ENCODE measurements at regions not wholly inside any gene's neighbourhood (a gene's known extent, or its start where the extent isn't known, plus 50 kb on each side); places are given as distances from the start of the nearest gene placed in this dataset.

DNA sequence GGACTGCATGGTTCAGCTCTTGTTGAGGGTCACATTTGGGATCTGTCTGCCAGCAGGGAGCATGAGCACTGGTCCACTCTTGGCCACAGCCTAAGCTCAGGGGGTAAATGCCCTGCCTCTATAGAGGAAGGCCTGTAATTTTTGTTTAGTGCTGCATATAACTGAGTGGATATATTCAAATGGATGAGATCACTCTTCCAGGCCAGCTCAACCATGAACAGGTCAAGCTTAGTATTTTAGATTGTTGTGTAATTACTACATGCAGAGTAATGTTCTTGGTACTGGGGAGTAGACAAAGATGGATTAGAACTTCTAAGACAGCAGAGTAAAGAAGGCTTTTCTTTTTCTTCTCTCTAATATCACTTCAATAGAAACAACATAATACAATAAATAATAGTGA lies 376.9 kb downstream of the GPATCH2 start:
- Histone ChIP-seq H3K4me3 (ENCODE audit: low read length) (no peak overlapping the region), H3K9ac (ENCODE audit: low read depth, low read length) (no peak overlapping the region), H3K27ac (ENCODE audit: low read depth, low read length) (no peak overlapping the region), H3K36me3 (ENCODE audit: insufficient read depth, low read length) (no peaks in the 10 kb centered on the region), H3K9me3 (ENCODE audit: insufficient read depth, low read depth, low read length) (no peaks in the 10 kb centered on the region), H3K4me1 (ENCODE audit: insufficient read depth, low read length) (no peaks in the 10 kb centered on the region), H3K27me3 (ENCODE audit: insufficient read depth, low read length) (no peaks in the 10 kb centered on the region)

DNA sequence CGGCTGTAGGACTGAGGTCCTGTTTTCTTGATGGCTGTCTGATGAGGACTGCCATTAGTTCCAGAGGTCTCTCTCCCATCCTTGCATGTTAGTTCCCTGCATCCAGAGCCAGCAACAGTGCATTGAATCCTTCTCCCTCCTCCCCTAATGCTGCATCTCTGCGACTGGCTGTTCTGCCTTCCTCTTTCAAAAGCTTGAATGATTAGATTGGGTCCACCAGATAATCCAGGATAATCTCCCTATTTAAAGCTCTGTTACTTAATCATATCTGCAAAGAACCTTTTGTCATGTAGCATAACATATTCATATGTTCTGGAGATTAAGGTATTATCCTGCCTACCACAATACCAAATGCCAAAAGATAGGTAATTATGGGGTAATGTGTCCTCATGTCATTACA lies 377.5 kb downstream of the GPATCH2 start:
- WGBS: 93% methylated on average over 2 of the region's 2 CpGs
- H3K27ac ChIP-seq (ENCODE audit: low read depth, low read length): no peak overlapping the region
- H3K4me3 ChIP-seq (ENCODE audit: low read length): no peak overlapping the region
- no peaks in the 10 kb centered on the region for H3K27me3 ChIP-seq (ENCODE audit: insufficient read depth, low read length)
- H3K9me3 ChIP-seq (ENCODE audit: insufficient read depth, low read depth, low read length): no peaks in the 10 kb centered on the region
- H3K9ac ChIP-seq (ENCODE audit: low read depth, low read length): no peak overlapping the region
- no peaks in the 10 kb centered on the region for H3K36me3 ChIP-seq (ENCODE audit: insufficient read depth, low read length)
- H3K4me1 ChIP-seq (ENCODE audit: insufficient read depth, low read length): no peaks in the 10 kb centered on the region

DNA sequence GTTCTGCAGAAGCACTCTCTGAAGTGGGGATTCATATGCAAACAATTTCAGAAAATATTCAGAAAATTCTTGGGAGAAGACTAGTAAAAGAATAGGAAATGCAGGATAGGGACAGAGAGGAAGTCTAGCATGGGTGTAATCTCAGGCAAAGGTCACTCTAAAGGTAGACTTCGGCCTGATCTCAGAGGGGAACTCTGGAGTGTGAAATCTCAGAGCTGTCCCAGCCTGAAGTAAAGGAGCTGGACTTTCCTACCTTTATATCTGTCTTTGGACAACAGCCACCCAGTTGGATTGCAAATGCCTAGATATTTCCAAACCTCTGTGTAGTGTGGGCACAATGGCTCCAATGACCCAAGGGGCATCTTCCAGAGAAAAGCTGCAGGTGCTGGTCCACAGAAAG lies 379.8 kb downstream of the GPATCH2 start:
- no peaks in the 10 kb centered on the region for H3K36me3 ChIP-seq (ENCODE audit: insufficient read depth, low read length)
- H3K4me1 ChIP-seq (ENCODE audit: insufficient read depth, low read length): no peaks in the 10 kb centered on the region
- H3K9ac ChIP-seq (ENCODE audit: low read depth, low read length): no peak overlapping the region
- 93% methylated on average over 1 of the region's 1 CpG for WGBS
- H3K27me3 ChIP-seq (ENCODE audit: insufficient read depth, low read length): no peaks in the 10 kb centered on the region
- H3K4me3 ChIP-seq (ENCODE audit: low read length): no peak overlapping the region
- no peak overlapping the region for H3K27ac ChIP-seq (ENCODE audit: low read depth, low read length)
- H3K9me3 ChIP-seq (ENCODE audit: insufficient read depth, low read depth, low read length): no peaks in the 10 kb centered on the region

DNA sequence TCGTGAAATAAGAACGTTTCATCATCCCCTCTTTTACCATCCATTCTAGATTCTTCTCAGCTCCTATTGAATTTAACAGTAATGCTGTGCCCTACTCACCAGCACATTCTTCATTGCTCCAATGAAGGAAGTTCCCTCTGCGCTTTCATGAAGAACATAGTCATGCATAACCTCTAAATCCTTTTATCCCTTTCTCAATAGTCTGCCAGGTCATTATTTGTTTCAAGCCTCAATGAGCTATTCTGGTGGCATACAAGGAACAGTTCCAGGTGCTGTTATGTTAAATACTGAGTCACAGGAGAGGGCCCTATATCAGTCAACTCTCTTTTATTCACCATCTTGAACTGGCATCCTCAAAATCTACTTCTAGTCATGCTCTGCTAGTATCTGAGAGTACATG lies 381.0 kb downstream of the GPATCH2 start:
- 94% methylated on average over 3 of the region's 3 CpGs for WGBS
- Histone ChIP-seq H3K36me3 (ENCODE audit: insufficient read depth, low read length) (no peaks in the 10 kb centered on the region), H3K4me3 (ENCODE audit: low read length) (no peak overlapping the region)

DNA sequence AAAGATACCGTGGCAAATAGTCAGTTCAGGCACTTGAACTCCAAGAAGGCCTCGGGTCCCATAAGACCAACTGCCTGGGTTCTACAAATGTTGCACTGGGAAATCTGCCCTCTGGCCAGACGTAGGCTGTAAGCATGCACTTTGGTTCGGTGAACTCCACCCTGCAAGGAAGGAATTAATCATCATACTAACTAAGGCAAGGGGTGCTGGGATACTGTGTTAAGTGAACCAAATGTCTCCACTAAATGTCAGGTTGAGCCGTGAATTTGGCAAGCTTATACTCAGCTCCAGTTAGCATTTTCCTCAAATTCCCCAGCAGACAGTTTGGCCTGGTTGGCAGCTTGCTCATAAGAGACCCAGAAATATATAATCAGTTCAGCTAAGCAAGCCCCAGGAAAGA lies 385.9 kb downstream of the GPATCH2 start:
- Histone ChIP-seq H3K27me3 (ENCODE audit: insufficient read depth, low read length) (no peaks in the 10 kb centered on the region), H3K9me3 (ENCODE audit: insufficient read depth, low read depth, low read length) (no peaks in the 10 kb centered on the region), H3K9ac (ENCODE audit: low read depth, low read length) (no peak overlapping the region), H3K27ac (ENCODE audit: low read depth, low read length) (no peak overlapping the region), H3K36me3 (ENCODE audit: insufficient read depth, low read length) (no peaks in the 10 kb centered on the region), H3K4me1 (ENCODE audit: insufficient read depth, low read length) (no peaks in the 10 kb centered on the region), H3K4me3 (ENCODE audit: low read length) (no peak overlapping the region)
- WGBS: 95% methylated on average over 5 of the region's 5 CpGs

More for the DNA sequence above, 381.0 kb downstream of the GPATCH2 start:
- Histone ChIP-seq H3K4me1 (ENCODE audit: insufficient read depth, low read length) (no peaks in the 10 kb centered on the region), H3K9ac (ENCODE audit: low read depth, low read length) (no peak overlapping the region), H3K27ac (ENCODE audit: low read depth, low read length) (no peak overlapping the region), H3K27me3 (ENCODE audit: insufficient read depth, low read length) (no peaks in the 10 kb centered on the region), H3K9me3 (ENCODE audit: insufficient read depth, low read depth, low read length) (no peaks in the 10 kb centered on the region)

DNA sequence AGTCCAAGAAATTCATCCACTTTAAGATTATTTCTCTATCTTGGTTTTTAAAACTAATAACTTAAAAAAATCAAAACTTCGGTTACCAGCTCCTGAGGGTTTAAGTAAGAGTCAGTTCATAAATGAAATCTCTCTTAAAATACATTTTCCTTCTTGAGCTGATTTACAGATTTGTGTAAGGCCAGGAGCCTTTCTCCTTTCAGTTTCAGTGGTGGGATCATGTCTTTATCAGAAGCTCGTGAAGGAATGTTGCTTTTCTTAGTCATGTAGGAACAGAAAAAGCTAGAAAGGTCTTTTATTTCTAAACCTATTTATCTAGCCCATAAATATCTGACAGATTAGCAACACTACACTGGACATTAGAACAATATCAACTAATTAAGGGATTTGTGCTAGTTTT lies 390.2 kb downstream of the GPATCH2 start:
- WGBS: 80% methylated on average over 1 of the region's 2 CpGs
- no peaks in the 10 kb centered on the region for H3K27me3 ChIP-seq (ENCODE audit: insufficient read depth, low read length)
- H3K4me3 ChIP-seq (ENCODE audit: low read length): no peak overlapping the region

DNA sequence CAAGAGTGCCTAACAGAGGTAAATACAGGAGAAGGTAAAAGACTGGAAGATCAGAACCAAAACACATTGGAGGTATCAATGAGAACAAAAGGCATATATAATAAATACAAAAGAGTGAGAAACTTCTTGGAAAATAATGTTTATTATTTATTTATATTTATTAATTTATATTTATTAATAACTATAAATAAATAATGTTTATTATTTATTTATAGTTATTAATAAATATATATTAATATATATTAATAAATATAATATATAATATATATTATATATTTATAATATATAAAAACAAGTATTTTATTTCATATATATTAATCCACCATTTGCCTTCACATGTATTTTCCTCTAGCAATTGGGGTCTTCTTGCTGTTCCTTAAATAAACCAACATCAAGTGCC lies 391.9 kb downstream of the GPATCH2 start:
- H3K9ac ChIP-seq (ENCODE audit: low read depth, low read length): no peak overlapping the region
- H3K27ac ChIP-seq (ENCODE audit: low read depth, low read length): no peak overlapping the region
- H3K36me3 ChIP-seq (ENCODE audit: insufficient read depth, low read length): no peaks in the 10 kb centered on the region

More for the DNA sequence above, 390.2 kb downstream of the GPATCH2 start:
- H3K9me3 ChIP-seq (ENCODE audit: insufficient read depth, low read depth, low read length): no peaks in the 10 kb centered on the region
- no peak overlapping the region for H3K27ac ChIP-seq (ENCODE audit: low read depth, low read length)
- no peak overlapping the region for H3K9ac ChIP-seq (ENCODE audit: low read depth, low read length)
- H3K36me3 ChIP-seq (ENCODE audit: insufficient read depth, low read length): no peaks in the 10 kb centered on the region
- no peaks in the 10 kb centered on the region for H3K4me1 ChIP-seq (ENCODE audit: insufficient read depth, low read length)

DNA sequence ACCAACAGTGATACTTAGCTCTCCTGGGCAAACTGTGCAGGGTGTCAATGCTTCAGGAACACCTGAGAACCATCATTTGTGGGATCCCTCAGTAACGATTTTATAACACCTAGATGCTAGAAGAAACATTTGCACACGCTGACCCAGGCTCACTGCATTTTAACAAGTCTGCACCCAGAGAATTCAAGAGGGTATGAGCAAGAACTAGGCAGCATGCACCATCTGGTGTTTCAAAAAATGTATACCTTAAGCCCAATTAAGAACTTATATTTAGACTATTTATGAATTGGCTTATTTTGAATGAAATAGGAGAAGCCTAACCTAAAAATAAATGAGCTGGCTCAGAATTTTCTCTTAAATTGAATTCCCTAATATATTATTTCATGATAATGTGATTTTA lies 400.5 kb downstream of the GPATCH2 start:
- H3K36me3 ChIP-seq (ENCODE audit: insufficient read depth, low read length): no peaks in the 10 kb centered on the region
- H3K9me3 ChIP-seq (ENCODE audit: insufficient read depth, low read depth, low read length): no peaks in the 10 kb centered on the region
- no peaks in the 10 kb centered on the region for H3K4me1 ChIP-seq (ENCODE audit: insufficient read depth, low read length)
- H3K4me3 ChIP-seq (ENCODE audit: low read length): no peak overlapping the region
- no peaks in the 10 kb centered on the region for H3K27me3 ChIP-seq (ENCODE audit: insufficient read depth, low read length)
- H3K9ac ChIP-seq (ENCODE audit: low read depth, low read length): no peak overlapping the region
- H3K27ac ChIP-seq (ENCODE audit: low read depth, low read length): no peak overlapping the region
- WGBS: 93% methylated on average over 2 of the region's 2 CpGs

More for the DNA sequence above, 391.9 kb downstream of the GPATCH2 start:
- H3K27me3 ChIP-seq (ENCODE audit: insufficient read depth, low read length): no peaks in the 10 kb centered on the region
- no peaks in the 10 kb centered on the region for H3K4me1 ChIP-seq (ENCODE audit: insufficient read depth, low read length)
- no peak overlapping the region for H3K4me3 ChIP-seq (ENCODE audit: low read length)
- H3K9me3 ChIP-seq (ENCODE audit: insufficient read depth, low read depth, low read length): no peaks in the 10 kb centered on the region

DNA sequence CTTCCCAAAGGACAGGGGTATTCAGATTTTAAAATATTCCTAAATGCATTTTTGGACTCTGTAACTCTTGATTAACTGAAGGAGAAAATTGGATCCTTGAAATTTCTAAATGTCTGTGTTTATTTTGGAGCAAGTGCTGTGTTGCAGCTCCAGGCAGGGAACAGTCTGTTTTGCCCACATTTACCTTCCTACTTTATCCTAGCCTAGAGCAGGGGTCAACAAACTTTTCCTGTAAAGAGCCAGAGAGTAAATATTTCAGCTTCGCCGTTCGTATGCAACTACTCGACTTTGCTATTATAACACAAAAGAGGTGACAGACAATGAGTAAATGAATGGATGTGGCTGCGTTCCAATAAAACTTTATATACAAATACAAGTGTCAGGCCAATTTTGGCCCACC lies 402.2 kb downstream of the GPATCH2 start:
- Histone ChIP-seq H3K36me3 (ENCODE audit: insufficient read depth, low read length) (no peaks in the 10 kb centered on the region), H3K27me3 (ENCODE audit: insufficient read depth, low read length) (no peaks in the 10 kb centered on the region), H3K9ac (ENCODE audit: low read depth, low read length) (no peak overlapping the region), H3K4me1 (ENCODE audit: insufficient read depth, low read length) (no peaks in the 10 kb centered on the region), H3K27ac (ENCODE audit: low read depth, low read length) (no peak overlapping the region), H3K9me3 (ENCODE audit: insufficient read depth, low read depth, low read length) (no peaks in the 10 kb centered on the region), H3K4me3 (ENCODE audit: low read length) (no peak overlapping the region)
- 91% methylated on average over 5 of the region's 5 CpGs for WGBS

DNA sequence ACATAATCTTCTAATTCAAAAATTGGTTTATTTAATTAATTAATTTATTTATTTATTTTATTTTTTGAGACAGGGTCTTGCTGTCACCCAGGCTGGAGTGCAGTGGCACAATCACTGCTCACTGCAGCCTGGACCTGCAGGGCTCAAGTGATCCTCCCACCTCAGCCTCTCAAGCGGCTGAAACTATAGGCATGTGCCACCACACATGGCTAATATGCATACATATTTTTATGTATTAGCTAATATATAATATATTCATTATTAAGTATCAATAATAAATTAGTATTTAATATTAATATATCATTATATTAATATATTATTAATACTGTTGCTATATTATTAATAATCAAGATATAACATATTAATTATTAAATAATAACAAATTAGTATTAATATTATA lies 406.7 kb downstream of the GPATCH2 start:
- Histone ChIP-seq H3K4me1 (ENCODE audit: insufficient read depth, low read length) (no peaks in the 10 kb centered on the region), H3K9ac (ENCODE audit: low read depth, low read length) (no peak overlapping the region), H3K27me3 (ENCODE audit: insufficient read depth, low read length) (no peaks in the 10 kb centered on the region), H3K36me3 (ENCODE audit: insufficient read depth, low read length) (no peaks in the 10 kb centered on the region), H3K9me3 (ENCODE audit: insufficient read depth, low read depth, low read length) (no peaks in the 10 kb centered on the region), H3K4me3 (ENCODE audit: low read length) (no peak overlapping the region), H3K27ac (ENCODE audit: low read depth, low read length) (no peak overlapping the region)
- no CpG with 5 or more reads among the region's 1 CpG for WGBS

DNA sequence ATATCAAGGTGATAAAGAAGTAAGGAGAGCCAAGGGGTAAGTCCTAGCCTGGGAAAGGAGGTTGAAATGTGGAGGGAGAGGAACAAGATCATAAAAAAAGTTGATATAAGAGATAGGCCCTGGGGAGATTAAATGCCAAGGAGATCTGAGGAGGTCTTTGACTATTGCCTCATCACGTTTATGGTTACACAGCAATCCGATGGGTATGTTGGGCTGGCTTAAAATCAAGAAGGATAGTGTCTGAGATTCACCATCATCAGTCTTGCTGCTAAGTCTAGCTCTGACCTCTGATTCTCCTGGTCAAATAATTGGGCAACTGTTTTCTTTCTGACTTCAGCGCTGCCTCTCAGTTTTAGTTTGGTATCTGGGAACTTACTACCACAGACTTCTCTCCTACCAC lies 416.3 kb downstream of the GPATCH2 start:
- 91% methylated on average over 3 of the region's 3 CpGs for WGBS
- no peaks in the 10 kb centered on the region for H3K4me1 ChIP-seq (ENCODE audit: insufficient read depth, low read length)
- no peaks in the 10 kb centered on the region for H3K27me3 ChIP-seq (ENCODE audit: insufficient read depth, low read length)
- H3K9me3 ChIP-seq (ENCODE audit: insufficient read depth, low read depth, low read length): no peaks in the 10 kb centered on the region
- no peak overlapping the region for H3K9ac ChIP-seq (ENCODE audit: low read depth, low read length)
- H3K4me3 ChIP-seq (ENCODE audit: low read length): no peak overlapping the region
- H3K36me3 ChIP-seq (ENCODE audit: insufficient read depth, low read length): no peaks in the 10 kb centered on the region
- H3K27ac ChIP-seq (ENCODE audit: low read depth, low read length): no peak overlapping the region

DNA sequence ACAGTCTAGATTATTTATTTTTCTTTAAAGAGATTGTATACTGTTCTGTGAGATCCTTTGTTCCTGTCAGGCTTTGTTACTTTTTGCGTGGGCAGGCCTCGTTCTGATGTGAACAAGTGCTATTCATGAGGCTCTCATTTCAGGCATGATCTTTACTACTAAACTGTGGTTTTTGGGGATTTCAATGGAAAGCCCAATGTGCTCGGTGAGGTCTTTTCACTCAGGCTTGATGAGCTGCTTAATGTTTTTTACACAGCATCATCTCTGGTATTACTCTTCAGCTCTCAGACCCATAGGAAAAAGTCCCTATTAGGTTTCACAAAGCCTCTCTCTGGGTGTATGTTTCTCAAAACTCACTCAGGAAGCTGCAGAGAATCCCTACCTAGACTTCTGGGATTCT lies 419.4 kb downstream of the GPATCH2 start:
- Histone ChIP-seq H3K27ac (ENCODE audit: low read depth, low read length) (no peak overlapping the region), H3K4me1 (ENCODE audit: insufficient read depth, low read length) (no peaks in the 10 kb centered on the region), H3K9me3 (ENCODE audit: insufficient read depth, low read depth, low read length) (no peaks in the 10 kb centered on the region), H3K9ac (ENCODE audit: low read depth, low read length) (no peak overlapping the region), H3K4me3 (ENCODE audit: low read length) (no peak overlapping the region), H3K27me3 (ENCODE audit: insufficient read depth, low read length) (no peaks in the 10 kb centered on the region), H3K36me3 (ENCODE audit: insufficient read depth, low read length) (no peaks in the 10 kb centered on the region)
- 96% methylated on average over 3 of the region's 3 CpGs for WGBS
